ENCODE measurements at regions not wholly inside any gene's neighbourhood (a gene's known extent, or its start where the extent isn't known, plus 50 kb on each side); places are given as distances from the start of the nearest gene placed in this dataset.

DNA sequence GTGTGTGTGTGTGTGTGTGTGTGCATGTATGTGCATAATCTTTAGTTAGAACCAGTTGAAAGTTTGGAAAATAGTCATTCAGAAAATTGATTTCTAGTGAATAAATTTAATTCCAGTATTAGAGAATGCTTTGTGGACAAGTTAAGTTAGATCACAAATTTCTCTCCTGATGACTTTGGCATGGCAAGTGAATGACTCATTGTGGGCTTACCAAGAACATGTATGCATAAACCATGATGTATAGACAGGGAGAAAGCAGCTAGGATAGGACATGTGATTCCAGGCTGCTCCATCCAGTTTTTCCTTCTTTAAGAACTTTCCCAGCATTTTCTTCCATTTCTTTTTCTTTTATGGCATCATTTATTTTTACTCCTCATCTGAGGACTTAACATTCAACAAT lies 85.7 kb upstream of the SGCD start:
- ATAC-seq (ENCODE audit: poor library complexity) (no peak), DNase-seq (no peak)
- intact Hi-C loops (cut with DNase I), result no loop called here

DNA sequence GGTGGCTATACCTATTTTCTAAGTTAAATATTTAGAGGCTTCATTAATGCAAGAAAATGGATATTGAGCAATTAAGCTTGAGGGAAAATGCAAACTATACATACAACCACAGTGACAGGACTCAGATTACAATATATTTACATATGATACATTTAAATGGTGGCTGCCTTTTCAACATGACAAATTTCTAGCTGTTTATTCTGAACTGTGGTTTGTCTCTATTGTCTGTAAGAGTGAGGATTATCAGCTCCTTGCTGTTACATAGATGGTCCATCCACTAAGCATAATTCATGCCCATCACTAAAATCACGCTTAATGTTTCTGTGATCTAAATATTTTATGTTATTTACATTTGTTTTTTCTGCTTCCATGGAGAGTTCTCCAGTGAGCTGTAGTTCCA lies 81.1 kb upstream of the SGCD start:
- DNase-seq (no peak), ATAC-seq (ENCODE audit: poor library complexity) (no peak)
- intact Hi-C loops (cut with DNase I), result no loop called here

DNA sequence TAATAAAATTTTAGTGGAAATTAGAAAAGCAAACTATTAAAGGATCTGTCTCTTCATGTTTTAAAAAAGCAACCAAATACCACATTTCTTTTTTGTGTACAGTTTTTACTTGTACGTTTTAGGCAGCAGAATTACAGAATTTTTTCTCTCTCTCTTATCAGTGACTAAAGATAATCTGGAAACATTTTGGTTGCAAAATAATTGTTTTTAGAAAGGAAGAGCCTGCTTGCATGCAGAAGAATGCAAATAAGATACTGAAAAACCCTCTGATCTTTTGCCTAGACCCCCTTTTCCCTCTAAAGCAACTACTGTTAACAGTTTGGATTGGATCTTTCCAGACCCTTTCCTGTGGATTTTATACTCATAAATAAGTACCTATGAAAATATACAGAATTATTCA lies 75.9 kb upstream of the SGCD start:
- intact Hi-C loops (cut with DNase I), result no loop called here
- ATAC-seq (ENCODE audit: poor library complexity), result no peak
- DNase-seq, result no peak

DNA sequence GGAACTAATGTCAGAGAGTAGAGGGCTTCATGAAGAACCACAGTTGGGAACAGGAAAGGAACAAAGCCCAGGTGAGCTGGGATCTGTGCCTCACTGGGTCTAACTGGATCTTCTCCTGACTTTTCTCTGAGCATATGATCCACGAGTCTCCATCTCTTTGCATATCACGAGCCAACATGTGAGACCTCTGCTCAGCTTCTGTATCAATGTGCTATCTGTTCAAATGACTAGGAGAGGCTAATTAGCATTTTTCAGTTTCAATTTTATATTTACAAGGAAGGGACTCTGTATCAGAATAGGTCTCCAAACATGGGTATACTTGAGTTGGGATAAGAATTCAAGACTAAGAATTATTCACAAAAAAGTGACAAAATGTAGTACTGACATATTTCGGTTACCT lies 73.8 kb upstream of the SGCD start:
- DNase-seq, result no peak

DNA sequence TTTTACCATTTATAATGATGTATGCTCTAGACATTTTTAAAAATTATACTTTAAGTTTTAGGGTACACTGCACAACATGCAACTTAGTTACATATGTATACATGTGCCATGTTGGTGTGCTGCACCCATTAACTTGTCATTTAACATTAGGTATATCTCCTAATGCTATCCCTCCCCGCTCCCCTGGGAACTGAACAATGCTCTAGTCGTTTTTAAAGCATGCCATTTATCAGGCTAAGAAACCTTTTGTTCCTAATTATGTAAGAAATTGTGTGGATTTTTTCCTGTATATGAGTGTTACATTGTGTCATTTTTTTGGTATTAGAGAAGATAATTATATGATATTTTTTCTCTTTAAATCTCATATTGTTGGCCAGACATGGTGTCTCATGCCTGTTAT lies 72.8 kb upstream of the SGCD start:
- no peak for ATAC-seq (ENCODE audit: poor library complexity)
- intact Hi-C loops (cut with DNase I), result no loop called here

More for the DNA sequence above, 73.8 kb upstream of the SGCD start:
- no peak for ATAC-seq (ENCODE audit: poor library complexity)
- intact Hi-C loops (cut with DNase I), result no loop called here

DNA sequence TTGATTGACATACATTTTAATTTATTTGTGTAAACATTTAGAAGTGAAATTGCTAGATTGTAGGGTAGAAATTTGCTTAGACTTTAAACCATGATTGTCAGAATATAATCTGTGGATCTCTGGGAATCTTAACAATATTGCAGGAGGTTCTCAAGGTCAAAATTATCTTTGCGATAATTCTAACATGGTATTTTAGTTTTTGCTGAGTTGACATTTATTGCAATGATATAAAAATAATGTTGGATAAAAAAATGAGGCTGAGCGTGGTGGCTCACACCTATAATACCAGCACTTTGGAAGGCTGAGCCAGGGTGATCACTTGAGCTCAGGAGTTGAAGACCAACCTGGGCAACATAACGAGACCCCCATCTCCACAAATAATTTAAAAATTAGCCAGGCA lies 70.3 kb upstream of the SGCD start:
- DNase-seq (no peak), ATAC-seq (ENCODE audit: poor library complexity) (no peak)
- intact Hi-C loops (cut with DNase I), result no loop called here

More for the DNA sequence above, 72.8 kb upstream of the SGCD start:
- DNase-seq, result no peak

DNA sequence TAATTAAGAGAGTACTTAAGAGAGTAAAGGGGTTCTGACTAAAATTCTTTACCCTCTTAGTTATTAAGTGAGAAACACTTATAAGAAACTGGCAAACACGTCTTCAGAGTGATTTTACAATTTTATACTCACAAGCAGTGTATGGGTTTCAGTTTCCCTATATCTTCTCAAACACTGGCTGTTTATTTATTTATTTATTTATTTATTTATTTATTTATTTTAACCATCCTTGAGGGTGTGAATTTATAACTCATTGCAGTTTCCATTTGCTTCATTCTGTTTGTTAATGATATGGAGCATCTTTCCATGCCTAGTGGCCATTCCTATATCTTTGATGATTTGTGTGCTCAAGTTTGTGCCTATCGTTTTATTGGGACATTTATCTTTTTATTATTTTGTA lies 68.0 kb upstream of the SGCD start:
- intact Hi-C loops (cut with DNase I), result no loop called here
- ATAC-seq (ENCODE audit: poor library complexity), result no peak

DNA sequence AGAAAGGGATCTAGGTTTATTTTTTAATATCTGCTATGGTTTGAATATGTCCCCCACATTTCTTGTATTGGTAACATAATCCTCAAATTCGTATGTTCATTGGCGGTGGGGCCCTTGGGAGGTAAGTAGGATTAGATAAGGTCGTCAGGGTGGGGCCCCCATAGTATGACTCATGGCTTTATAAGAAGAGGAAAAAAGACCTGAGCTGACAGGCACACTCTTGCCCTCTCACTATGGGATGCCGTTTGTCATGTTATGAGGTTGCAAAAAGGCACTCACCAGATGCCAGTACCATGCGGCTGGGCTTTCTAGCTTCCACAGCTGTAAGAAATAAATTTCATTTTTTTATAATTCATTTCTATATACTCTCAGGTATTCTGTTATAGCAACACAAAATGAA lies 67.3 kb upstream of the SGCD start:
- ATAC-seq (ENCODE audit: poor library complexity), result peak; percentile 49
- no peak for DNase-seq
- intact Hi-C loops (cut with DNase I), result no loop called here

More for the DNA sequence above, 68.0 kb upstream of the SGCD start:
- DNase-seq, result no peak

DNA sequence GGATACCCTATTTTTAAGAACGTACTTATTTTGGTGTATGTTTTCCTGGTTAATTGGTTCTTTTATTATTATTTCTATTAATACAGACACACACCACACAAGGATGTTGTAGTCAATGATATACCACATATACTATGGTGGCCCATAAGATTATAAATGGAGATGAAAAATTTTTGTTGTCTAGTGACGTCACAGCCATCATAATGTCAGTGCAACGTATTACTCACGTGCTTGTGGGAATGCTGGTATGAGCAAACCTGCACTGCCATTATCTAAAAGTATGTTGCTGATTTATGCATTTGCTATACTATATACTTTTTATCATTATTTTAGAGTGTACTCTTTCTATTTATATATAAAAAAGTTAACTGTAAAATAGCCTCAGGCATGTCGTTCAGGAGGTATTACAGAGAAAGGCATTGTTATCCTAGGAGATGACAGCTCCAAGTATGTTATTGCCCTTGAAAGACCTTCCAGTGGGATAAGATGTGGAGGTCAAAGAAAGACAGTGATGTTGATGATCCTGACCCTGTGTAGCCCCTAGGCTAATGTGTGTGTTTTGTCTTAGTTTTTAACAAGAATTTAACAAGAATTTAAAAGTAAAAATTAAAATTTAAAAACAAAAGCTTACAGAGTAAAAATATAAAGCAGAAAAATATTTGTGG lies 65.6 kb upstream of the SGCD start:
- ATAC-seq (ENCODE audit: poor library complexity) (peak; percentile 72), DNase-seq (no peak)
- intact Hi-C loops (cut with DNase I), result no loop called here

DNA sequence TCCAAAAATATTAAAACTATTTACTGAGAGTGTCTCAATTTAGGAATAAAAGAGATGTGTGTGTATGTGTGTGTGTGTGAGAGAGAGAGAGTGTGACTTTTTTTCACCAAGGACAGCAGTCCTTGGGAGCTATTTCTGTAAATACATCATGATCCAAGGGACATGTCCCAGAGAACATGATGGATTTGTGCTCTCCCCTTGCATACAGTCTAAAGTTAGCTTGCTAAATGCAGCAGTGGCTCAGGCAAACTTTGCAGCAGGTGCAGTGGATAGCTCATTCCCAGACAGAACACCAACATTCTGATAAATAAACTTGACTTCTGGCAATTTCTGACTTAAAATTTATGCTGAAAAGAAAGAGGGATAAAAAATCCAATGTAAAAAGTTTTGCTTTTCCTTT lies 55.4 kb upstream of the SGCD start:
- DNase-seq, result no peak
- peak; percentile 95 for ATAC-seq (ENCODE audit: poor library complexity)
- intact Hi-C loops (cut with DNase I), result no loop called here

DNA sequence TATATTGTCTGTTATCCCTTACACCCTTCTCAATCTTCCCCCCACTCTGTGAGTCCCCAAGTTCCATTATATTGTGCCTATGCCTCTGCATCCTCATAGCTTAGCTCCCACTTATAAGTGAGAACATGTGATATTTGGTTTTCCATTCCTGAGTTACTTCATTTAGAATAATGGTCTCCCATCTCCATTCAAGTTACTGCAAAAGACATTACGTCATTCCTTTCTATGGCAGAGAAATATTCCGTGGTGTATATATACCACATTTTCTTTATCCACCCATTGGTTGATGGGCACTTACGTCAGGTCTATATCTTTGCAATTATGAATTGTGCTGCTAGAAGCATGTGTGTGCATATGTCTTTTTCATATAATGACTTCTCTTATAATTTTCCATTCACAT lies 54.8 kb upstream of the SGCD start:
- DNase-seq (no peak), ATAC-seq (ENCODE audit: poor library complexity) (no peak)
- intact Hi-C loops (cut with DNase I), result no loop called here

DNA sequence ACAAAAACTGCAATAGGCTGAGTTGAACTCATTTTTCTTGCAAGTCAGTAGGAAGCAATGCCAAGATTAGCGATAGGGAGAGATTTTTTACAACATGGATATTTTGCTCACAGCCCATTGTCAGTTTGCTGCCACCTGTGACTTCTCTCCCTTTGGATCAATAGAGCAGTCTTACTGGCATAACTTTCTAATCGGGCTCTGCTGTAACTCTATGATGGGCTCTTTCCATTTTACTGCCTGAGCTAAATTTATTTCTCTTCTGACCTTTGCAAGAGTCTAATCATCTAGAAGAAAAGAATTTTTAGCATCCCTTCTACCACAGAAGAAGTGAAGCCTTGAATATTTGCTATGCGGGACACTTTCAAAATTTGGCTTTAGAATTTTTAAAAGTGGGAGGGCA lies 53.6 kb upstream of the SGCD start:
- ATAC-seq (ENCODE audit: poor library complexity), result no peak

DNA sequence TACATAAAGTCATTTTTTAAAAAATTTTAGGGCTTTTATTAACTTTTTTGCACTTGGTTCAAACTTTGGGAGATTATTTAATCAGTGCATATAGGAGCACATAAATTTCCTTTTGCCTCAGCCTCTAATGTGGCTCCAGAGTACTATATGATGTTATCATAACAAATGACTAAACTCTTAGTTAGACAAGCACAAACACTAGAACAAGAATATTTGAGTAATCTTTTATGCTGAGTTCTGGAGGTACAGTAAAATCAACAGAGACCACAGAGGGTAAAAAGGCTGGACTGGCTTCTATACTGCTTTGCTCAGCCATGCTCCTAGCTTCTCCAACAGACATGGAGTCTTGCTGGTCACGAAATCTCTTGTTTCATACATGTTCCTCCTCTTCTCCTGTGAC lies 52.5 kb upstream of the SGCD start:
- no peak for ATAC-seq (ENCODE audit: poor library complexity)
- intact Hi-C loops (cut with DNase I), result no loop called here
- no peak for DNase-seq

More for the DNA sequence above, 53.6 kb upstream of the SGCD start:
- no peak for DNase-seq
- intact Hi-C loops (cut with DNase I), result no loop called here
